ENCODE measurements at regions not wholly inside any gene's neighbourhood (a gene's known extent, or its start where the extent isn't known, plus 50 kb on each side); places are given as distances from the start of the nearest gene placed in this dataset.

DNA sequence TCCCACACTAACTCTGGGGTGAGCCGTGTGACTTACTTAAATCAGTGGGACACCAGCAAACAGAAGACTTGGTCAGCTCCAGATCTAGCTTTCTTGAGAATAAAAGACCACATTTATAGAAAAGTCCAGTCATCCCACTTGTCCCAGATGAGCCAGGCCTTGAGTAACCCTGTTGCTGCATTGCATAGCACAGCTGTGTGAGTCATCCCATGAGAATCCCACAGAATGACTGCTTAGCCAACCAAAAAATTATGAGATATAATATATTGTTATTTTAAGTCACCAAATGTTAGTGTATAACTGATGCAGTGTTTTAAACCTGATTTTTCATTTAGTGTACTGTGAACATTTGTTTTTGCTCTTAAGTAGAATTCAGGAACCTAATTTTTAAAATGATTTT lies 94.2 kb upstream of the FSHR start:
- Mint-ChIP-seq H3K4me1 (no peaks in the 10 kb centered on the region), H3K27me3 (ENCODE audit: low read depth) (no peaks in the 10 kb centered on the region), H3K36me3 (ENCODE audit: low read depth) (no peaks in the 10 kb centered on the region), H3K4me3 (no peak overlapping the region), H3K9me3 (peaks cover 26% of the 10 kb centered on the region), H3K27ac (no peak overlapping the region)
- TF ChIP-seq, protein P1, sequence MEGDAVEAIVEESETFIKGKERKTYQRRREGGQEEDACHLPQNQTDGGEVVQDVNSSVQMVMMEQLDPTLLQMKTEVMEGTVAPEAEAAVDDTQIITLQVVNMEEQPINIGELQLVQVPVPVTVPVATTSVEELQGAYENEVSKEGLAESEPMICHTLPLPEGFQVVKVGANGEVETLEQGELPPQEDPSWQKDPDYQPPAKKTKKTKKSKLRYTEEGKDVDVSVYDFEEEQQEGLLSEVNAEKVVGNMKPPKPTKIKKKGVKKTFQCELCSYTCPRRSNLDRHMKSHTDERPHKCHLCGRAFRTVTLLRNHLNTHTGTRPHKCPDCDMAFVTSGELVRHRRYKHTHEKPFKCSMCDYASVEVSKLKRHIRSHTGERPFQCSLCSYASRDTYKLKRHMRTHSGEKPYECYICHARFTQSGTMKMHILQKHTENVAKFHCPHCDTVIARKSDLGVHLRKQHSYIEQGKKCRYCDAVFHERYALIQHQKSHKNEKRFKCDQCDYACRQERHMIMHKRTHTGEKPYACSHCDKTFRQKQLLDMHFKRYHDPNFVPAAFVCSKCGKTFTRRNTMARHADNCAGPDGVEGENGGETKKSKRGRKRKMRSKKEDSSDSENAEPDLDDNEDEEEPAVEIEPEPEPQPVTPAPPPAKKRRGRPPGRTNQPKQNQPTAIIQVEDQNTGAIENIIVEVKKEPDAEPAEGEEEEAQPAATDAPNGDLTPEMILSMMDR (IDR thresholded peaks at IDR 0.05; ENCODE audit: unreplicated experiment in 3 of 3) = no peak

DNA sequence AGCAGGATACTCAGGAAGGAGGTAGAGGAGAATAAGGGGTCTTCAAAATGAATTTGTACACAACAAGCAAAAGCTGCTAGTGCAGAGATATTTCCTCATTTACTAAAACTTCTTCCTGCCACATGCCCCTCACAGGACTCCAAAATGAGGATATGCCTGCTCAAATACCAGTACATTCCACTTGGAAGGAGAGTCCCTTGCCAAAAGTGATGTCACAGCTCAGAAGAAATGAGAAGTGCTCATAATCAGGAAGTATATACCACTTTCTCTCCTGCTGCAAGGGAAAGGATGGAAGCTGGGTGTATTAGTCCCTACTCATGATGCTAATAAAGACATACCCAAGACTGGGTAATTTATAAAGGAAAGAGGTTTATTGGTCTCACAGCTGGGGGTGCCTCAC lies 87.7 kb upstream of the FSHR start:
- no peaks in the 10 kb centered on the region for H3K36me3 Mint-ChIP-seq (ENCODE audit: low read depth)
- no peaks in the 10 kb centered on the region for H3K27me3 Mint-ChIP-seq (ENCODE audit: low read depth)
- no peak overlapping the region for H3K4me3 Mint-ChIP-seq
- TF ChIP-seq, protein P1 (IDR thresholded peaks at IDR 0.05; ENCODE audit: unreplicated experiment in 3 of 3) = no peak
- H3K27ac Mint-ChIP-seq = no peak overlapping the region
- no peaks in the 10 kb centered on the region for H3K4me1 Mint-ChIP-seq
- H3K9me3 Mint-ChIP-seq = peaks cover 21% of the 10 kb centered on the region

DNA sequence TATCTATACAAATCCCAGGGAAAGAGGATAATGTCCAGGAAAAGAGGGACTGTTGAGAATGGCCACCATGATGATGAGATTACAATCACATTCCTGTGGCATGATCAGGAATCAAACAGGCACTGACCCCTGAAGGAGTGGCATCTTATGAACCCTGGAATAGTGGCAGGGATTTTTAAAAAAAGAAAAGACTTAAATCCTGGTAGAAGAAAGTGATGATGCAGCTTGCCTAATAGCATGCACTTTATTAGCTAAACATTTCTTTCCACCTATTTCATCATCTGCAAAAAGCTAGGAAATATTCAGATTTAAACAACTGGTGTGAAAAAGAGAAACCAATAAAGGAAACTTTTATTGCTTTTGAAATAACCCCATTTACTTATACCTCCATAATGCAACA lies 87.2 kb upstream of the FSHR start:
- H3K36me3 Mint-ChIP-seq (ENCODE audit: low read depth) = no peaks in the 10 kb centered on the region
- H3K4me1 Mint-ChIP-seq = no peaks in the 10 kb centered on the region
- no peak overlapping the region for H3K4me3 Mint-ChIP-seq
- TF ChIP-seq, protein P1 (IDR thresholded peaks at IDR 0.05; ENCODE audit: unreplicated experiment in 3 of 3) = no peak
- H3K27me3 Mint-ChIP-seq (ENCODE audit: low read depth) = no peaks in the 10 kb centered on the region
- no peak overlapping the region for H3K27ac Mint-ChIP-seq
- peaks cover 19% of the 10 kb centered on the region for H3K9me3 Mint-ChIP-seq

DNA sequence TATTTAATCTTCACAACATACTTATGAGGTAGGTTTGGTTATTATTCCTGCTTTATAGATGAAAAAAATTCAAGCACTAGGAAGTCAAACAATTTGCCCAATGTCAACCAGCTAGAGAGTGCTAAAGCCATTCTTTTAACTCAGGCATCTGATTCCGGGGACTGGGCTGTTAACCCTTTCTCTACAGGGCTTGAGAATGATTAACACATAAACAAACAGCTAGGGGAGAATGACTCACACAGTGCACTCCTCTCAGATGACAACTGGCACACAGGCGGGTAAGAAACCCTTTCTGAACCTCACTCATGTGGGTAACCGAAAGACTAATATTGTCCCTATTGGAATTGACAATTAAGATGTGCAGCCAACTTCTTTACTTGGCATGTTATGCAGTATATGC lies 86.3 kb upstream of the FSHR start:
- H3K27ac Mint-ChIP-seq = no peak overlapping the region
- H3K36me3 Mint-ChIP-seq (ENCODE audit: low read depth) = no peaks in the 10 kb centered on the region
- H3K9me3 Mint-ChIP-seq = peaks cover 13% of the 10 kb centered on the region
- no peaks in the 10 kb centered on the region for H3K27me3 Mint-ChIP-seq (ENCODE audit: low read depth)
- TF ChIP-seq, protein P1 (IDR thresholded peaks at IDR 0.05; ENCODE audit: unreplicated experiment in 3 of 3) = no peak
- no peaks in the 10 kb centered on the region for H3K4me1 Mint-ChIP-seq
- H3K4me3 Mint-ChIP-seq = no peak overlapping the region

DNA sequence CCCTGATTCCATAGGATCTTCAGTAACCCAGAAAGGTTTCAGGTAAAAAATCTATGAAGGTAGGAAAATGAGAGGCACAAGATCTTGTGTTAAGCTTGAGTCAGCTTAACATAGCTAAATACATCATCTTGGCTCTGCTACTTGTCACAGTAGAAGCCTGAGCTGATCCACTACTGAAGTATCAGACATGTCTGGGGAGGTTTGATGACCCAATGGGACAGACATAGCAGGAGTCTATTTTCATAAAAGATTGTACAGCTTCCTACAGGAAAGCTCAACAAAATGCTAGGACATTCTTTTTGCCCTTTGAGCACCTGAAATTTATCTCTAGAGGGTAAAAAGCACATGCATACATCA lies 84.3 kb upstream of the FSHR start:
- Mint-ChIP-seq H3K27ac (no peak overlapping the region), H3K4me1 (no peaks in the 10 kb centered on the region), H3K4me3 (no peak overlapping the region), H3K36me3 (ENCODE audit: low read depth) (no peaks in the 10 kb centered on the region), H3K27me3 (ENCODE audit: low read depth) (no peaks in the 10 kb centered on the region), H3K9me3 (peaks cover 6% of the 10 kb centered on the region)
- TF ChIP-seq, protein P1 (IDR thresholded peaks at IDR 0.05; ENCODE audit: unreplicated experiment in 3 of 3) = no peak

DNA sequence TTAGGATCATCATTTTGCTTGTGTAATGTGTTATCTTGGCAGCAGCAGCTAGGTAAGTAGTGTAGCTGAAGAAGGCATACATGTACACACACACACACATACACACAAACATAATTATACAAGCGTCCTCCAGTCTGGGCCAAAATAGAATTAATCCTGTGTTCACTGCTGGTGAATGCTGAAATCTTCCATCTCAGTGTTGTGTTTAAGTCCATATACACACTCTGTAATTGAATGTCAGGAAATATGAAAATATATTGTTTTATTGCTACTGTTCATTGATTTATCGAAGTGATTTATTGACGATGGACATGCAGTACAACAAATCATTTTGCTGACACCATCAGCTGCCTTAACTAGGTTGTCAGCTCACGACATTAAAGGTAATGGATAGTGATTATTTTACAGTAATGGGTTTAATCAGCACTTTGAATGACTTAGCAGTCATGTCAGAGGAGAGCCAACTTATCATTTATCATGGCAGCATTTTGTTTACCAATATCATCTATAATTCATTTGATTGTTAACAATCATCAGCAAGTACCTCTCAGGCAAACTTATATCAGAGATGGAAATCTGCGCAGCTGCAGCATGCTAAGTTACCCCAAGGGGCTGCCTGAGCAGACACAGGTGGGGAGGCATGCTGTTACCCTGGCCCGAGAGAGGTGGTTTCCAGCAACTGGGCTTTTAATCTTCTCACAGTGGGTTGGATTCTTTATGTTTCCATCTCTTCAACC lies 83.7 kb upstream of the FSHR start:
- Mint-ChIP-seq H3K27ac (no peak overlapping the region), H3K36me3 (ENCODE audit: low read depth) (no peaks in the 10 kb centered on the region), H3K4me3 (no peak overlapping the region), H3K9me3 (peaks cover 2% of the 10 kb centered on the region), H3K27me3 (ENCODE audit: low read depth) (no peaks in the 10 kb centered on the region), H3K4me1 (no peaks in the 10 kb centered on the region)
- TF ChIP-seq, protein P1 (IDR thresholded peaks at IDR 0.05; ENCODE audit: unreplicated experiment in 3 of 3) = no peak
